ENCODE measurements at regions not wholly inside any gene's neighbourhood (a gene's known extent, or its start where the extent isn't known, plus 50 kb on each side); places are given as distances from the start of the nearest gene placed in this dataset.

- TF ChIP-seq ETS1 (IDR thresholded peaks at IDR 0.05) (no peak), ZNF114 (CRISPR knock-in tag; IDR thresholded peaks at IDR 0.05) (no peak), CREB1 (CRISPR knock-in tag; IDR thresholded peaks at IDR 0.05; ENCODE audit: low read depth) (no peak)
These were observed 628.2 kb upstream of the RBFOX1 start (continued) for GRCh38 chr16:6704306-6704930.

GRCh38 chr16:6701096-6701495 is 631.5 kb upstream of the RBFOX1 start:
- Histone ChIP-seq H4K20me1 (replicated peaks; ENCODE audit: insufficient read depth) (no peaks in the 10 kb centered on the region), H3K4me2 (no peak overlapping the region), H3K4me1 (ENCODE audit: insufficient read depth) (no peaks in the 10 kb centered on the region), H3F3A (replicated peaks; ENCODE audit: low read depth) (no peaks in the 10 kb centered on the region), H3K79me2 (replicated peaks; ENCODE audit: insufficient read depth) (no peaks in the 10 kb centered on the region), H3K27me3 (ENCODE audit: insufficient read depth) (no peaks in the 10 kb centered on the region), H3K9me2 (ENCODE audit: insufficient read depth) (no peaks in the 10 kb centered on the region), H3K4me3 (no peak overlapping the region), H3K36me3 (ENCODE audit: insufficient read depth) (no peaks in the 10 kb centered on the region), H2AFZ (no peak overlapping the region), H3K27ac (ENCODE audit: low read depth) (no peak overlapping the region)
- H3K4me1 Mint-ChIP-seq, result peaks cover 4% of the 10 kb centered on the region; the same call in 1 of the 3 replicates
- H3K36me3 Mint-ChIP-seq (ENCODE audit: low read depth), result no peaks in the 10 kb centered on the region
- peaks cover 48% of the 10 kb centered on the region; the same call in 2 of the 3 replicates for H3K9me3 Mint-ChIP-seq
- DNase-seq (ENCODE audit: low spot score) (no peak), ATAC-seq (no peak)
- peaks cover 3% of the 10 kb centered on the region for H3K27me3 Mint-ChIP-seq (ENCODE audit: insufficient read depth, low read depth, poor library complexity)
- H3K27ac Mint-ChIP-seq, result no peak overlapping the region
- H3K4me3 Mint-ChIP-seq, result no peak overlapping the region
- no peak for TF ChIP-seq NANOG (IDR thresholded peaks at IDR 0.05; ENCODE audit: borderline replicate concordance)
- TF ChIP-seq CTCF (conservative IDR thresholded peaks at IDR 0.05; ENCODE audit: low read depth in 2 of 2), result no peak
- TF ChIP-seq ZNF114 (CRISPR knock-in tag; IDR thresholded peaks at IDR 0.05), result no peak
- no peak for TF ChIP-seq CREB1 (CRISPR knock-in tag; IDR thresholded peaks at IDR 0.05; ENCODE audit: low read depth)
- no peak for TF ChIP-seq ZNF462 (CRISPR knock-in tag; IDR thresholded peaks at IDR 0.05)
- TF ChIP-seq POLR2AphosphoS5 (IDR thresholded peaks at IDR 0.05; ENCODE audit: low read depth), result no peak
- no peak for TF ChIP-seq STAT1 (IDR thresholded peaks at IDR 0.05; ENCODE audit: unreplicated experiment)
- TF ChIP-seq ETS1 (IDR thresholded peaks at IDR 0.05), result no peak
- no peak for TF ChIP-seq ZNF331 (CRISPR knock-in tag; IDR thresholded peaks at IDR 0.05; ENCODE audit: low read depth)
- no peak for TF ChIP-seq JUNB (IDR thresholded peaks at IDR 0.05; ENCODE audit: unreplicated experiment)
- TF ChIP-seq EZH2 (IDR thresholded peaks at IDR 0.05; ENCODE audit: low read depth, unreplicated experiment), result no peak
